Ishikawa (cell line): ENCODE measurements at regions not wholly inside any gene's neighbourhood (a gene's known extent, or its start where the extent isn't known, plus 50 kb on each side); places are given as distances from the start of the nearest gene placed in this dataset.

Experiments
- EP300 ChIP-seq: IDR thresholded peaks from 2 replicates; pipeline ENCODE4 v1.6.1; 2012; ENCODE audit warnings: borderline replicate concordance
- RAD21 ChIP-seq: IDR thresholded peaks from 2 replicates; pipeline ENCODE4 v1.6.1; 2012; ENCODE audit warnings: low read depth

DNA sequence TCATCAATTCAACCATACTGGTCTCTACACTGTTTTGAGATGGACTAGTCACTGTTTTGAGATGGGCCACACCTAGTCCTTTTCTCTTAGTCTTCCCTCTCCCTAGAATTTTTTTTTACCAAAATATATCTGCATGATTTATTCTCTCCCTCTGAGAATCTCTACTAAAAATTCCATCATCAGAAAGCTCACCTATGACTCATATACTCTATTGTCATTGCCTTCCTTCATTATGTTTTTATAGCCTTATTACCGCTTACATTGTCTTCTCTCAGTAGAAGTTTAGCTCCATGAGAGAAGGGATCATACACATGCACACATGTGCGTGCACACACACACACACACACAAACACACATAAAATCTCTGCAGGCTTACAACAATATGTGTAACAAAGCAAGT lies 303.6 kb downstream of the PCDH10 start:
- TF ChIP-seq RAD21 (no peak), EP300 (no peak)
